DOHH2 (cell line): ENCODE measurements at regions not wholly inside any gene's neighbourhood (a gene's known extent, or its start where the extent isn't known, plus 50 kb on each side); places are given as distances from the start of the nearest gene placed in this dataset.

Source experiments
- CTCF ChIP-seq: fragments of 200-600 bp; sonication (generic); IDR thresholded peaks from one replicate; pipeline ENCODE4 v1.5.1; 2014; ENCODE audit warnings: antibody characterized with exemption, mild to moderate bottlenecking, low read depth, low read length; ENCODE audit not compliant: poor library complexity, severe bottlenecking
- EZH2phosphoT487 ChIP-seq: fragments of 200-600 bp; sonication (generic); IDR thresholded peaks from 2 replicates; pipeline ENCODE4 v1.6.1; 2017; ENCODE audit warnings: borderline replicate concordance, mild to moderate bottlenecking, antibody characterized with exemption, low read length, moderate library complexity, mixed read lengths

GRCh38 chr10:108990441-108990840, 932.9 kb downstream of the XPNPEP1 start:
- TF ChIP-seq CTCF (no peak), EZH2phosphoT487 (no peak)
